ENCODE measurements at regions not wholly inside any gene's neighbourhood (a gene's known extent, or its start where the extent isn't known, plus 50 kb on each side); places are given as distances from the start of the nearest gene placed in this dataset.

GRCh38 chr20:19019734-19020364, 192.6 kb upstream of the SLC24A3 start:
- Mint-ChIP-seq H3K27ac (no peak overlapping the region), H3K27me3 (peaks cover 5% of the 10 kb centered on the region), H3K9me3 (no peaks in the 10 kb centered on the region), H3K4me1 (no peaks in the 10 kb centered on the region), H3K36me3 (ENCODE audit: low read depth) (no peaks in the 10 kb centered on the region), H3K4me3 (no peak overlapping the region)
- TF ChIP-seq, protein P1, sequence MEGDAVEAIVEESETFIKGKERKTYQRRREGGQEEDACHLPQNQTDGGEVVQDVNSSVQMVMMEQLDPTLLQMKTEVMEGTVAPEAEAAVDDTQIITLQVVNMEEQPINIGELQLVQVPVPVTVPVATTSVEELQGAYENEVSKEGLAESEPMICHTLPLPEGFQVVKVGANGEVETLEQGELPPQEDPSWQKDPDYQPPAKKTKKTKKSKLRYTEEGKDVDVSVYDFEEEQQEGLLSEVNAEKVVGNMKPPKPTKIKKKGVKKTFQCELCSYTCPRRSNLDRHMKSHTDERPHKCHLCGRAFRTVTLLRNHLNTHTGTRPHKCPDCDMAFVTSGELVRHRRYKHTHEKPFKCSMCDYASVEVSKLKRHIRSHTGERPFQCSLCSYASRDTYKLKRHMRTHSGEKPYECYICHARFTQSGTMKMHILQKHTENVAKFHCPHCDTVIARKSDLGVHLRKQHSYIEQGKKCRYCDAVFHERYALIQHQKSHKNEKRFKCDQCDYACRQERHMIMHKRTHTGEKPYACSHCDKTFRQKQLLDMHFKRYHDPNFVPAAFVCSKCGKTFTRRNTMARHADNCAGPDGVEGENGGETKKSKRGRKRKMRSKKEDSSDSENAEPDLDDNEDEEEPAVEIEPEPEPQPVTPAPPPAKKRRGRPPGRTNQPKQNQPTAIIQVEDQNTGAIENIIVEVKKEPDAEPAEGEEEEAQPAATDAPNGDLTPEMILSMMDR (IDR thresholded peaks at IDR 0.05) = no peak
- ATAC-seq (ENCODE audit: low read depth) (no peak), DNase-seq (no peak)
- ChIA-PET CTCF (no interaction called here), POLR2A (no interaction called here)
- intact Hi-C loops (cut with micrococcal nuclease) = no loop called here

- TF ChIP-seq, protein P1 (IDR thresholded peaks at IDR 0.05) = no peak
- Mint-ChIP-seq H3K9me3 (no peaks in the 10 kb centered on the region), H3K4me3 (no peak overlapping the region), H3K4me1 (no peaks in the 10 kb centered on the region), H3K36me3 (ENCODE audit: low read depth) (no peaks in the 10 kb centered on the region), H3K27me3 (peaks cover 5% of the 10 kb centered on the region), H3K27ac (no peak overlapping the region)
- no peak for ATAC-seq (ENCODE audit: low read depth)
- CTCF ChIA-PET = no interaction called here
- POLR2A ChIA-PET = no interaction called here
- no peak for DNase-seq
- intact Hi-C loops (cut with micrococcal nuclease) = no loop called here
Observed at GRCh38 chr20:19021406-19022117, 190.9 kb upstream of the SLC24A3 start.

DNA sequence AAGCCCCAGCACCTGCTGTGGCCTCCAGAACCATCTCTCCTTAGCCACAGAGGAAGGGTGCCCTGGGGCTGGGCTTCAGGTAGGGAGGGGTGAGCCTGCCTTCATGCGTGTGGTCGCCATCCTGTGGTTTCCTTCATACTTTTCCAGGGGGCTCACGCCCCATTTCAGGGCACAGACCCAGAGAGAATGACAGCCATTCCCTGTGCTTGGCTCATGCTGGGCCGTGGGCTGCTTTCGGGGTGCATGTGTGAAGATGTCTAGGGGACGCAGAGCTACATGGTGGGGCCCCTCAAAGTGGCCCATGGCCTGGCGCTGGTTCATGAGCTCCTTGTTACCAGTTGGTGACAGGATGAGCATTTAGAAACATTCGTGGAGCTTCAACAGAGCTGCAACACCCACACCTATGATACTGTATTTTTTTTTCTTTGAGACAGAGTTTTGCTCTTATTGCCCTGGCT, 190.3 kb upstream of the SLC24A3 start:
- no peaks in the 10 kb centered on the region for H3K36me3 Mint-ChIP-seq (ENCODE audit: low read depth)
- no peak overlapping the region for H3K27ac Mint-ChIP-seq
- TF ChIP-seq, protein P1 (IDR thresholded peaks at IDR 0.05) = no peak
- ChIA-PET CTCF (no interaction called here), POLR2A (no interaction called here)
- intact Hi-C loops (cut with micrococcal nuclease) = no loop called here
- no peaks in the 10 kb centered on the region for H3K9me3 Mint-ChIP-seq
- peaks cover 5% of the 10 kb centered on the region for H3K27me3 Mint-ChIP-seq
- ATAC-seq (ENCODE audit: low read depth) (no peak), DNase-seq (no peak)
- no peak overlapping the region for H3K4me3 Mint-ChIP-seq
- H3K4me1 Mint-ChIP-seq = no peaks in the 10 kb centered on the region

DNA sequence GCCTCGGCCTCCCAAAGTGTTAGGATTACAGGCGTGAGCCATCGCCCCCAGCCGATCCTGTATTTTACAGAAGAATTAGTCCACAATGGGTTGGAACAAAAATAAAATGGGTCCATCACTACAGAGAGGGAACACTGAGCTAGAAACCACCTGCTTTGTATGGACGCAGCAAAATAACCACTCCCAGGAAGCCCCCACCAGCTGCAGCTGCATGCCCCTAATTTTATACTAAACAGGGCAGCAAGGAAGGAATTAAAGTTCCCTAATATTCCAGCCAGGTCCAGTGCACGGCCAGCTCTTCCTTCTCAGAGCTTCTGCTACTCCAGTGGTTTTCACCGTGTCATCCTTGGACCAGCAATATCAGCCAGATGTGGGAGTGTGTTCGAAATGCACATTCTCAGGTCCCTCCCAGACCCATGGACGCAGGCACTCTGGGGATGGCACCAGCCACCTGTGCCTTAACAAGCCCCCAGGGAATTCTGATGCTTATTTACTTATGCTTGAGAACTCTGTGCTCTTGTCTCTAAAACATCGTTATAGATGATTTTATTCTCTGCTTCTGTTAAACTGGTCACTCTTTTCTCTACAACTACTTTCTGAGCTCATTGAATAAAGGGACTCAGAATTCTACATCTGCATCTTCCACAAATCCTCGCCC, 189.5 kb upstream of the SLC24A3 start:
- intact Hi-C loops (cut with micrococcal nuclease) = no loop called here
- Mint-ChIP-seq H3K27ac (no peak overlapping the region), H3K9me3 (no peaks in the 10 kb centered on the region), H3K4me3 (no peak overlapping the region), H3K27me3 (peaks cover 5% of the 10 kb centered on the region), H3K36me3 (ENCODE audit: low read depth) (no peaks in the 10 kb centered on the region), H3K4me1 (no peaks in the 10 kb centered on the region)
- ATAC-seq (ENCODE audit: low read depth) = no peak
- CTCF ChIA-PET = no interaction called here
- TF ChIP-seq, protein P1 (IDR thresholded peaks at IDR 0.05) = no peak
- POLR2A ChIA-PET = no interaction called here
- no peak for DNase-seq

DNA sequence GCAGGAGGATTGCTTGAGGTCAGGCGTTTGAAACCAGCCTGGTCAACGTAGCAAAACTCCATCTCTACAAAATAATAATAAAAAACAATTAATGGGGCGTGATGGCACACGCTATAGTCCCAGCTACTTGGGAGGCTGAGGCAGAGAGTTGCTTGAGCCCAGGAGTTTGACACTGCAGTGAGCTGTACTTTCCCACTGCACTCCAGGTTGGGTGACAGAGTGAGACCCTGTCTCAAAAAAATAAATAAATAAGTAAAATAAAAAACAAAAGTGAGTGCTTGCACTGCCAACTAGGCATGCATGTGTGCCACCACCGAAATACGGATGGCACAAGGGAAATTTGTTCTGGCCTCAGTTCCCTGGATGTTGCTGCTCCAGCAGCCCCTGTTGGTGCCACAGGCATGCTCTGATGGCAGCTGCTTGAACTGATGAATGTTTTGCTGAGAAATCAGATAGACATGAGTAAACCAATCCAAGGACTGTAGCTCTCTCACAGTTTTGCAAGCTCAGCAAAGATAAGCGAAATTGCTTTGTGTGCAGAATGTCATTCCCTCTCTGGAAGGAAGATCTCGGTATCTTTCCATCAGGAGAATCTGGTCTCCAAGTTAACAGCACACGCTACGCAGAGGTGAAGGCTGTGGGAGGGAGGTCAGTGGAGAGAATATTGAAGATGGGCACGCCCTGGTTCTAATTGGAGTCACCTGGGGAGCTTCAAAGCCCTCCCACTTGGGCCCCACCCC, 188.0 kb upstream of the SLC24A3 start:
- Mint-ChIP-seq H3K36me3 (ENCODE audit: low read depth) (no peaks in the 10 kb centered on the region), H3K9me3 (peaks cover 3% of the 10 kb centered on the region), H3K27ac (no peak overlapping the region), H3K4me1 (no peaks in the 10 kb centered on the region), H3K27me3 (peaks cover 5% of the 10 kb centered on the region), H3K4me3 (no peak overlapping the region)
- DNase-seq (no peak), ATAC-seq (ENCODE audit: low read depth) (no peak)
- ChIA-PET CTCF (no interaction called here), POLR2A (no interaction called here)
- TF ChIP-seq, protein P1 (IDR thresholded peaks at IDR 0.05) = no peak
- intact Hi-C loops (cut with micrococcal nuclease) = no loop called here
